Activated gamma-delta T cell treated with Interleukin-2 at 50 U/mL for 16 hours (primary cell): ENCODE measurements at regions not wholly inside any gene's neighbourhood (a gene's known extent, or its start where the extent isn't known, plus 50 kb on each side); places are given as distances from the start of the nearest gene placed in this dataset.
"Not testable (repeated sequence)": the region's sequence is repeated elsewhere in the genome, so short reads cannot be mapped to it uniquely, and the experiment has no call there.

ENCODE experiments used
- DNase-seq: peaks from one replicate; pipeline ENCODE4 v3.0.0-alpha.2; 2020

GRCh38 chr11:123344188-123344587 lies 85.9 kb upstream of the GRAMD1B start:
- not testable (repeated sequence) for DNase-seq

- DNase-seq: no peak
Measured at GRCh38 chr11:123338997-123339752, 90.9 kb upstream of the GRAMD1B start.

- no peak for DNase-seq
Measured at GRCh38 chr11:123338266-123338800, 91.7 kb upstream of the GRAMD1B start.

GRCh38 chr11:123334925-123335324 lies 95.1 kb upstream of the GRAMD1B start:
- DNase-seq: no peak

GRCh38 chr11:123332577-123332976 lies 97.5 kb upstream of the GRAMD1B start:
- DNase-seq: not testable (repeated sequence)

- no peak for DNase-seq
Measured at GRCh38 chr11:123330948-123331347, 99.1 kb upstream of the GRAMD1B start.

GRCh38 chr11:123330471-123330870 lies 99.6 kb upstream of the GRAMD1B start:
- no peak for DNase-seq

- no peak for DNase-seq
Measured at GRCh38 chr11:123330071-123330470, 100.0 kb upstream of the GRAMD1B start.

- DNase-seq: no peak
Measured at GRCh38 chr11:123328281-123328867, 101.7 kb upstream of the GRAMD1B start.

GRCh38 chr11:123325533-123325932 lies 104.5 kb upstream of the GRAMD1B start:
- DNase-seq: no peak

- DNase-seq: no peak
Measured at GRCh38 chr11:123323568-123323967, 106.5 kb upstream of the GRAMD1B start.

- DNase-seq: no peak
Measured at GRCh38 chr11:123321636-123322035, 108.4 kb upstream of the GRAMD1B start.

GRCh38 chr11:123318623-123319022 lies 111.4 kb upstream of the GRAMD1B start:
- no peak for DNase-seq

- DNase-seq: not testable (repeated sequence)
Measured at GRCh38 chr11:123318132-123318531, 111.9 kb upstream of the GRAMD1B start.

- DNase-seq: no peak
Measured at GRCh38 chr11:123316003-123316402, 114.1 kb upstream of the GRAMD1B start.

GRCh38 chr11:123314972-123315371 lies 115.1 kb upstream of the GRAMD1B start:
- no peak for DNase-seq

- no peak for DNase-seq
Measured at GRCh38 chr11:123313262-123313661, 116.8 kb upstream of the GRAMD1B start.

GRCh38 chr11:123308077-123308476 lies 113.0 kb upstream of the CLMP start:
- no peak for DNase-seq

GRCh38 chr11:123307276-123307675 lies 112.2 kb upstream of the CLMP start:
- DNase-seq: no peak

- DNase-seq: no peak
Measured at GRCh38 chr11:123306531-123306930, 111.5 kb upstream of the CLMP start.

GRCh38 chr11:123305601-123306375 lies 110.7 kb upstream of the CLMP start:
- no peak for DNase-seq

- DNase-seq: no peak
Measured at GRCh38 chr11:123304828-123305466, 109.9 kb upstream of the CLMP start.

GRCh38 chr11:123303924-123304323 lies 108.9 kb upstream of the CLMP start:
- DNase-seq: no peak
